ENCODE measurements at regions not wholly inside any gene's neighbourhood (a gene's known extent, or its start where the extent isn't known, plus 50 kb on each side); places are given as distances from the start of the nearest gene placed in this dataset.

DNA sequence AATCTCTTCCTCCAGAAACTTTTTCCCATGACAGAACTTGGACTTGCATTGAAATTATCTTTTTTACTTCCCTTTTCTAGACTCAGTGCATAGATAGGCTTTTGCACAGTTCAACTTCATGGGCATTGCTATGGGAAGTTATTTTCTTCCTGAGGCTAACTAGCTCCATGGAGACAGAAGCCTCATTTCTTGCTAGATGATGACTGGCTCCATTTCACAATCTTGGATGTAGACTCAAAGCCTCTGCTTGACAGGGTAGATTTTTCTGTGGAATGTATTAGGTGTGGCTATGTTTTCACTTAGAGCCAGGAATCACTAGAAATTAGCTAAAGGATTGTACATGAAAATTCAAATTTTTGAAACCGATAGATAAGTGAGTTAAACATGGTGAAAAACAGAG, 884.1 kb upstream of the MGAT4C start:
- Histone ChIP-seq H4K8ac (replicated peaks; ENCODE audit: insufficient read length, low read depth, low read length) (no peak overlapping the region), H3K9me3 (ENCODE audit: control insufficient read depth, low read depth, low read length) (no peaks in the 10 kb centered on the region), H2AFZ (ENCODE audit: low read length) (no peak overlapping the region), H3K27me3 (ENCODE audit: insufficient read depth, low read length) (no peaks in the 10 kb centered on the region), H3K23ac (ENCODE audit: insufficient read length, low read depth, low read length) (no peak overlapping the region), H2BK15ac (ENCODE audit: low read depth, low read length) (no peak overlapping the region), H3K18ac (ENCODE audit: insufficient read length, low read depth, low read length) (no peak overlapping the region), H3K79me2 (ENCODE audit: insufficient read depth, low read length) (no peaks in the 10 kb centered on the region), H2BK120ac (ENCODE audit: low read depth, low read length, poor library complexity, severe bottlenecking) (no peak overlapping the region), H2AK5ac (ENCODE audit: insufficient read length, low read length) (no peak overlapping the region), H3K4ac (ENCODE audit: low read depth, low read length) (no peak overlapping the region), H4K91ac (ENCODE audit: insufficient read length, low read depth, low read length) (no peak overlapping the region), H2BK5ac (ENCODE audit: insufficient read length, low read length) (no peak overlapping the region), H3K14ac (ENCODE audit: insufficient read depth, low read length) (no peak overlapping the region), H3K56ac (ENCODE audit: insufficient read length, low read depth, low read length) (no peak overlapping the region), H3K4me2 (ENCODE audit: insufficient read depth, insufficient read length, low read length) (no peak overlapping the region), H2BK20ac (ENCODE audit: low read depth, low read length, poor library complexity, severe bottlenecking) (no peak overlapping the region), H3K79me1 (ENCODE audit: insufficient read depth, low read depth, low read length, poor library complexity, severe bottlenecking) (no peaks in the 10 kb centered on the region), H3K23me2 (ENCODE audit: insufficient read length, low read depth, low read length, poor library complexity, severe bottlenecking) (no peaks in the 10 kb centered on the region), H3K27ac (ENCODE audit: insufficient read length, low read depth, low read length) (no peak overlapping the region), H4K5ac (ENCODE audit: insufficient read length, low read depth, low read length) (no peak overlapping the region), H4K20me1 (ENCODE audit: control insufficient read depth, insufficient read depth, insufficient read length) (no peaks in the 10 kb centered on the region), H3K9ac (ENCODE audit: extremely low read depth, insufficient read length, low read length) (no peak overlapping the region), H3K4me1 (ENCODE audit: insufficient read depth, low read length) (no peaks in the 10 kb centered on the region), H2BK12ac (ENCODE audit: insufficient read length, low read depth, low read length) (no peak overlapping the region), H3T11ph (ENCODE audit: low read length) (no peak overlapping the region)
- no CpG with 5 or more reads among the region's 1 CpG for WGBS (ENCODE audit: extremely low coverage, insufficient read length, low lambda C conversion rate)
- Mint-ChIP-seq H3K9me3 (no peaks in the 10 kb centered on the region; a peak in 1 of 5 replicates), H3K27me3 (ENCODE audit: low read depth) (no peaks in the 10 kb centered on the region), H3K36me3 (ENCODE audit: insufficient read depth in 1 of 3, low read depth in 3 of 3) (no peaks in the 10 kb centered on the region; a peak in 2 of 7 replicates), H3K4me1 (peaks cover 4 to 5% of the 10 kb centered on the region in 2 experiments), H3K4me3 (no peak overlapping the region), H3K27ac (no peak overlapping the region)
- TF ChIP-seq, protein P1, sequence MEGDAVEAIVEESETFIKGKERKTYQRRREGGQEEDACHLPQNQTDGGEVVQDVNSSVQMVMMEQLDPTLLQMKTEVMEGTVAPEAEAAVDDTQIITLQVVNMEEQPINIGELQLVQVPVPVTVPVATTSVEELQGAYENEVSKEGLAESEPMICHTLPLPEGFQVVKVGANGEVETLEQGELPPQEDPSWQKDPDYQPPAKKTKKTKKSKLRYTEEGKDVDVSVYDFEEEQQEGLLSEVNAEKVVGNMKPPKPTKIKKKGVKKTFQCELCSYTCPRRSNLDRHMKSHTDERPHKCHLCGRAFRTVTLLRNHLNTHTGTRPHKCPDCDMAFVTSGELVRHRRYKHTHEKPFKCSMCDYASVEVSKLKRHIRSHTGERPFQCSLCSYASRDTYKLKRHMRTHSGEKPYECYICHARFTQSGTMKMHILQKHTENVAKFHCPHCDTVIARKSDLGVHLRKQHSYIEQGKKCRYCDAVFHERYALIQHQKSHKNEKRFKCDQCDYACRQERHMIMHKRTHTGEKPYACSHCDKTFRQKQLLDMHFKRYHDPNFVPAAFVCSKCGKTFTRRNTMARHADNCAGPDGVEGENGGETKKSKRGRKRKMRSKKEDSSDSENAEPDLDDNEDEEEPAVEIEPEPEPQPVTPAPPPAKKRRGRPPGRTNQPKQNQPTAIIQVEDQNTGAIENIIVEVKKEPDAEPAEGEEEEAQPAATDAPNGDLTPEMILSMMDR (conservative IDR thresholded peaks at IDR 0.05), result no peak
- DNase-seq, result no peak
